Eye (tissue), 1 donor: ENCODE measurements at regions not wholly inside any gene's neighbourhood (a gene's known extent, or its start where the extent isn't known, plus 50 kb on each side); places are given as distances from the start of the nearest gene placed in this dataset.

Experiments used
- DNase-seq: peaks from one replicate; pipeline ENCODE4 v3.0.0-alpha.2; 2015

- no peak for DNase-seq
Observed at GRCh38 chr2:128622955-128623620, 304.4 kb upstream of the HS6ST1 start.

GRCh38 chr2:128623776-128624761 lies 305.4 kb upstream of the HS6ST1 start:
- DNase-seq: peak; percentile 71

GRCh38 chr2:128624956-128625355 lies 306.3 kb upstream of the HS6ST1 start:
- DNase-seq: no peak

- DNase-seq: no peak
Observed at GRCh38 chr2:128625421-128625820, 306.8 kb upstream of the HS6ST1 start.

GRCh38 chr2:128625963-128626759 lies 307.5 kb upstream of the HS6ST1 start:
- DNase-seq: peak; percentile 39

GRCh38 chr2:128626760-128627511 lies 308.3 kb upstream of the HS6ST1 start:
- no peak for DNase-seq

GRCh38 chr2:128628206-128628605 lies 309.5 kb upstream of the HS6ST1 start:
- DNase-seq: no peak

- DNase-seq: no peak
Observed at GRCh38 chr2:128628996-128629395, 310.3 kb upstream of the HS6ST1 start.

GRCh38 chr2:128630974-128631697 lies 312.5 kb upstream of the HS6ST1 start:
- DNase-seq: no peak

GRCh38 chr2:128631698-128632500 lies 313.2 kb upstream of the HS6ST1 start:
- no peak for DNase-seq

GRCh38 chr2:128632501-128632800 lies 313.8 kb upstream of the HS6ST1 start:
- no peak for DNase-seq

GRCh38 chr2:128633501-128633900 lies 314.8 kb upstream of the HS6ST1 start:
- no peak for DNase-seq

GRCh38 chr2:128635361-128635900 lies 316.8 kb upstream of the HS6ST1 start:
- no peak for DNase-seq

- DNase-seq: no peak
Observed at GRCh38 chr2:128636802-128637147, 318.1 kb upstream of the HS6ST1 start.

GRCh38 chr2:128637481-128638155 lies 318.9 kb upstream of the HS6ST1 start:
- DNase-seq: no peak

GRCh38 chr2:128638341-128639119 lies 319.9 kb upstream of the HS6ST1 start:
- DNase-seq: peak; percentile 95

GRCh38 chr2:128639120-128639477 lies 320.4 kb upstream of the HS6ST1 start:
- no peak for DNase-seq

- no peak for DNase-seq
Observed at GRCh38 chr2:128639693-128640092, 321.0 kb upstream of the HS6ST1 start.

GRCh38 chr2:128640166-128640844 lies 321.6 kb upstream of the HS6ST1 start:
- no peak for DNase-seq
